Effector memory CD4-positive, alpha-beta T cell (primary cell): ENCODE measurements at regions not wholly inside any gene's neighbourhood (a gene's known extent, or its start where the extent isn't known, plus 50 kb on each side); places are given as distances from the start of the nearest gene placed in this dataset.

Source experiments
- DNase-seq, 3 donors: peaks; one replicate each; pipeline ENCODE4 v3.0.0-alpha.2; 2020
- H3K27ac ChIP-seq: 2 replicates; pipeline ENCODE4 v1.7.0; 2013; ENCODE audit warnings: mild to moderate bottlenecking, low read length, moderate library complexity; ENCODE audit not compliant: insufficient read depth, poor library complexity, severe bottlenecking
- H3K27me3 ChIP-seq: replicated peaks from 2 replicates; pipeline ENCODE4 v1.7.0; 2013; ENCODE audit warnings: mild to moderate bottlenecking, low read length; ENCODE audit not compliant: insufficient read depth, control insufficient read depth, poor library complexity, severe bottlenecking
- H3K36me3 ChIP-seq: 2 replicates; pipeline ENCODE4 v1.7.0; 2013; ENCODE audit warnings: mild to moderate bottlenecking, low read length, moderate library complexity; ENCODE audit not compliant: control insufficient read depth, insufficient read depth
- H3K4me1 ChIP-seq: 2 replicates; pipeline ENCODE4 v1.7.0; 2013; ENCODE audit warnings: low read length, mild to moderate bottlenecking; ENCODE audit not compliant: control insufficient read depth, insufficient read depth, poor library complexity, severe bottlenecking
- H3K4me3 ChIP-seq: 2 replicates; pipeline ENCODE4 v1.7.0; 2013; ENCODE audit warnings: low read length, low read depth, mild to moderate bottlenecking; ENCODE audit not compliant: insufficient read depth, poor library complexity, severe bottlenecking
- H3K9me3 ChIP-seq: 2 replicates; pipeline ENCODE4 v1.7.0; 2013; ENCODE audit warnings: mild to moderate bottlenecking, low read length, moderate library complexity; ENCODE audit not compliant: control insufficient read depth

DNA sequence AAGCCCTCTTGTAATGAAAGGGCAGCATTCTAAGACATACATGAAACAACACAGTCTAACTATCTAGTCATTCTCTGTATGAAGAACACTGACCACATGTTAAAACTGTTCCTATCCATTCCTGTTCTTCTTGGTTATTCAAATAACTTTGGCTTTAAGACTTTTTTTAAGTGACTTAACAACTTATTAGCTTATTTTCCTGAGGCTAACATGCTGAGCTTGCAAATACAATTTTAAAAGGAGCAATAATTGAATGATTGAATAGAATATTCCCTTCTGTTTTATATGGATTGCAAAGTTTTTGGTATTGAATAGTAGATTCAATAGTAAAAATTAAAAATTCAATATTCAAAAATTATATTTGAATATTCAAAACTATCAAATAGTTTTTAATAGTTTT, 92.3 kb downstream of the HTR5A start:
- no peak for DNase-seq
- H3K4me1 ChIP-seq, result no peaks in the 10 kb centered on the region
- no peaks in the 10 kb centered on the region for H3K9me3 ChIP-seq
- no peaks in the 10 kb centered on the region for H3K36me3 ChIP-seq
- no peaks in the 10 kb centered on the region for H3K27me3 ChIP-seq
- no peak overlapping the region for H3K27ac ChIP-seq
- no peak overlapping the region for H3K4me3 ChIP-seq

DNA sequence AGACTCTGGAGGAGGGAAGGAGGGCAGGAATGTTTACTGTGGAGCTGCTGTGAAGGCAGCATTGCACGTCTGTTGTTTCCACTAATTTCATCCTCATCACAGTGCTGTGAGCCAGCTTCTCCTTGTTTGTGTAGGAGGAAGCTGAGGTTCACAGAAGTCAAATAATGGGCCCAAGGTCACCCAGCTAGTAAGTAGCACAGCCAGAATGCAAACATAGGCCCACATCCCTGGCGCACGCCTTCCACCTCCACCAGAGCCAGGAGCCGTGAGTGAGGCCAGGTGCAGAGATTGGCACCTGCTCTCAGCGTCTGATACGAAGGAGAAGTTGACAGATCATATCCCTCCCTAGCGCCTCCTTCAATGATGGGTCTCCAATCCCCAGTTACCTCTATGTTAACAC, 93.6 kb downstream of the HTR5A start:
- no peak for DNase-seq
- H3K4me3 ChIP-seq, result no peak overlapping the region
- no peaks in the 10 kb centered on the region for H3K9me3 ChIP-seq
- no peaks in the 10 kb centered on the region for H3K27me3 ChIP-seq
- no peaks in the 10 kb centered on the region for H3K4me1 ChIP-seq
- H3K36me3 ChIP-seq, result no peaks in the 10 kb centered on the region
- no peak overlapping the region for H3K27ac ChIP-seq

DNA sequence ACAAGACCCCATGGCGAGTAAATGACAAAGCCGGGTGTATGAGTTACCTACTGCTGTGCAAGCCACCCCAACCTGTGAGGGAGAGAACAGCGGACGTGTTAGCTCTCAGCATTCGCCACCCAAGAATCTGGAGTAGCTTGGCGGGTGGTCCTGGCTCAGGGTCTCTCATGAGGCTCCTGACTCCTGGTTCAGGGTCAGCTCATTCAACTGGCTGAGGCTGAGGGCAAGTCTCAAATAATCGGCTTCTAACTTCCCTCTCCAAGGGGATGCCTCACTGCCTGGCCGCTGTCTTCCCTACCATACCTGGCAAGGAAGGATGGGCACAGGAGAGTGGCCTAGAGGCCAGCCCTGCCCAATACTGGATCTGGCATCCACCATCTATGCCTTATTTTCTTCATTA, 94.2 kb downstream of the HTR5A start:
- Histone ChIP-seq H3K27me3 (no peaks in the 10 kb centered on the region), H3K36me3 (no peaks in the 10 kb centered on the region), H3K27ac (no peak overlapping the region), H3K9me3 (no peaks in the 10 kb centered on the region), H3K4me1 (no peaks in the 10 kb centered on the region), H3K4me3 (no peak overlapping the region)
- no peak for DNase-seq

DNA sequence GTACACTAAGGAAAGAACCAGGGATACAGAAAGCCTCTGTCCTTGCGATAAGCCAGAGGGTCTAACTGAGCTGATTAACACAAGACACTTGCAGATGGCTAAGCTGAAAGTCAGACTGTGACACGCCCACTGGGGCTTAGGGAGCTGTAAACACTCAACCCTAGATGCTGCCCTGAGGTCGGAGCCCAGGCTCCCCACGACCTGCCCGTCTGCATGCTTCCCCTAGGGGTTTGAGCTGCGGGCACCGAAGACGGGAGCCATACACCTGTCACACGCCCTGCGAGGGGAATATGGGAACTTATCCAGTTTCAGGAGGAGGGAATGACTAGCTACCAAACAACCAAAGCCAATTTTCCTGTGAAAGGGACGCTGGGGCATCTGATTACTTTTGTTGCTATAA, 96.0 kb downstream of the HTR5A start:
- no peaks in the 10 kb centered on the region for H3K9me3 ChIP-seq
- H3K4me1 ChIP-seq, result no peaks in the 10 kb centered on the region
- H3K4me3 ChIP-seq, result no peak overlapping the region
- DNase-seq, result no peak
- no peak overlapping the region for H3K27ac ChIP-seq
- no peaks in the 10 kb centered on the region for H3K27me3 ChIP-seq
- no peaks in the 10 kb centered on the region for H3K36me3 ChIP-seq

DNA sequence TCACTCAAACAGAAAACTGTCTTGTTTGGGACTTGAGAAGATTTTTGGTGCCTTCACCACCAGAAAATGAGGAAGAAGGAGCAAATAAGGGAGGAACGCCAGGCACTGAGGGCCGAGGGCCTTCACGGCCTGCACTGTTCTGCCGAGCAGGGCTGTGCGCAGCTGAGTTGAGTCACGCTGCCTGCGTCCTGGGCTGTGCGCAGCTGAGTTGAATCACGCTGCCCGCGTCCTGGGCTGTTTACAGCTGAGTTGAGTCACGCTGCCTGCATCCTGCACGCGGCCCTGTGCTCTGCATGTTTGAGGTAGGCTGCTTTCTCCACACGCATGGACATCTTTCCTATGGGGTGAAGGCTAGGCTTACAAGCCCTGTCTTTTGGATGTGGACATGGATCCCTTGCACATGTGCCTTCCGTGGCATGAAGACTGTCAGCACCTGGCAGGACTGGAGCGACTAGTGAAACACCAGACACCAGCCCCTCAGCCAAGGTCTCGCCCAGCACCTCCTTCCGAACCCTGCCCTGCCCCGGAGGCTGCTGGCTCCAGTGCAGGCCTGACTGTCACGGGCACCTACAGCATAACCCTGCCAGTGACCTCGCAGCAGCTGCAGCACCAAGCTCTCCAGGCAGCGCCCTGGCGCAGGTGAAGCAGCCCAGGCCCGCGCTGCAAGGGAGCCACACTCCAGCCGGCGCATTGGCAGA, 96.7 kb downstream of the HTR5A start:
- DNase-seq, result no peak
- H3K4me1 ChIP-seq, result no peaks in the 10 kb centered on the region
- no peaks in the 10 kb centered on the region for H3K36me3 ChIP-seq
- H3K9me3 ChIP-seq, result no peaks in the 10 kb centered on the region
- H3K4me3 ChIP-seq, result no peak overlapping the region
- no peaks in the 10 kb centered on the region for H3K27me3 ChIP-seq
- H3K27ac ChIP-seq, result no peak overlapping the region

DNA sequence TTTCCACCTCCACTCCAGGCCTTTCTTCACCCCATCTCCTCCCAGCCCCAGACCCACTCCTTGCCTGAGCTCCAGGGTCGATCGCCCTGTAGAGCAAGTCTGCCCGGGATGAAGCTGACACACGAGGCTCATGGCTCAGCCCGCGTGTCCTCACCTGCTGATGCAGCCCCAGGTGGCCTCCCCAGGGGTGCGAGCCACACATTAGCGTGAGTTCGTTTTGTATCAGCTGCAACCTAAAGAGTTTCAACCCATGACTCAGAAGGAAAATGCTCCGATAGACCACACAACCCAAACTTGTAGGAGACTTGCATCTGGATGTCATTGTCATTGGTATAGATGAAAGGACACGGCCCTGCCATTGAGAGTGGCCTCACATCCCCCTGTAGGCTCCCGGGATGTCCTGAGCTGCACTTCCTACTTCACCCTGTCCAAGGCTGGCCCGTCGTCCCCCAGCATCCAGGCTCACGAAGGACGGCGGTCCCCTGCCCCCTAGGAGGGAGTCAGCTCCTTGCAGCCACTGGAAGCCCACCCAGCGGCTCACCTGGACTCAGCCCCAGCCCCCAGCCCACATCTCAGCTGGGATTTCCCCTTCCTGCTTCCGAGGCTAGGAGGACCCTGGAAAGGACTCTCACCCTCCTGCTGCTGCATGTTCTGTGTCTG, 97.7 kb downstream of the HTR5A start:
- Histone ChIP-seq H3K27me3 (no peaks in the 10 kb centered on the region), H3K36me3 (no peaks in the 10 kb centered on the region), H3K27ac (no peak overlapping the region), H3K4me3 (no peak overlapping the region), H3K4me1 (no peaks in the 10 kb centered on the region), H3K9me3 (no peaks in the 10 kb centered on the region)
- DNase-seq, result no peak

DNA sequence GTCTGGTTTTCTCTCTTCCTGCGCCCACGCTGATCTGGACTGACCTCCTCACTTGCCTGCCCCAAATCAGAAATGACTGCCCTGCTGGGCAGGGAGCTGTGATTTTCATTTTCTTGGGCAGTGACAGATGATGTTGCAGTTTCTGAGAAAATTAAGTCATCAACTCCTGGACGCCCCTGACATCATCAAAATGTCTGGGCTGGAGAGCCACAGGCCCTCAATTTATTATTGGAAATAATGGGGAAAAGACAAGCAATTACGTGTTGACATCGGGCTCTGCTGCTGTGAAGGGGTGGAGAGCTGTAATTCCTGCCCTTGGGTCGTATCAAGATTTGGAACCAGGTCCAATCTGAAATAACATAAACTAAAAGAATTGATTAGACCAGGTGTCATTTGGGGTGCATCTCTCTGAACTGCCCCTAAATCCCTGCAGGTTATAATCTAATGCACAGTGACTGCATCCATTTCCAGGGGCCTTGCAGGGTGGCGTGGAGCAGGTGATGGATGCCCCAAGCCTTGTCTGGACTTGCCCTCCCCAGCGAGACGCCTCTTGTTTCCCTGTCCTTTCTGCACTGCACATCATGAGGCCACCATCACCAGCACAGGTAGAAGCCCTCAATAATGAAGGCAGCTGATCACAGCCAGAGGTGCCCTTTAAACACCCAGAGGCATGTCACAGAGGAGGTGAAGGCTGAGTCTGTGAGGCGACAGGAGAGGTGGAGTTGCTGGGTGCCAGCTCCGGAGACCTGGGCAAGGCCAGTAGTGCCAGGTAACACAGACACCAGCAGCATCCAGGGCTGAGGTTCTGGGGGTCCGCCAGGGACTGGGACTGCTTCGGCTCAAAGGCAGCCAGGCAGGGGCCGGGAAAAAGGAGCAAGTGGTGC, 98.7 kb downstream of the HTR5A start:
- DNase-seq, result no peak
- H3K4me1 ChIP-seq, result no peaks in the 10 kb centered on the region
- H3K27me3 ChIP-seq, result no peaks in the 10 kb centered on the region
- H3K27ac ChIP-seq, result no peak overlapping the region
- H3K9me3 ChIP-seq, result no peaks in the 10 kb centered on the region
- no peak overlapping the region for H3K4me3 ChIP-seq
- H3K36me3 ChIP-seq, result no peaks in the 10 kb centered on the region

DNA sequence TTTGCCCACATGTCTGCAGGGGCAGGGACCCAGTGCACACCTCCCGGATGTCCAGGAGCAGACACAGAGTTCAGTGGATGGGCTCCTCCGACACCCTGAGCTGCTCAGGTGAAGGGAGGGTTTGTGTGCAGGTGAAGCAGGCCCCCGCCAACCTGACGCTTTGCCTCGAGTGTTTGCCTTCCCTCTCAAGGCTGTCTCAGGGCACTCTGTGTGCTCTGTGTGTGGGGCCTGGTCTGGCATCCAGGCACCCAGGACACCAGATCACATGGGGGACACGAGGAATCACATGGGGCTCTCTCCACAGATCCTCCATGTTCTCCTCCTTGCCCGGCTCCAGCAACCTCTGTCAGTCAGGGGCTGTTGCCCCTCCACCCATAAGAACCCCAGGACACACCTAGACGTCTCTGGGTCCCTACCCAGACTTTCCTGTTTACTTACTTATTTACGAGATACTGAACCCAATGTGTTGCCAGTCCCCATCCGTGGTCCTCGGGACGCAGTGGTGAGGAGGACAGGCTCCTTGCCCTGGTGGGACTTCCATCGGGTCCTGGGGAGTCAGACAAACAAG, 99.5 kb downstream of the HTR5A start:
- H3K4me3 ChIP-seq, result no peak overlapping the region
- no peak for DNase-seq
- no peaks in the 10 kb centered on the region for H3K27me3 ChIP-seq
- H3K36me3 ChIP-seq, result no peaks in the 10 kb centered on the region
- H3K27ac ChIP-seq, result no peak overlapping the region
- no peaks in the 10 kb centered on the region for H3K4me1 ChIP-seq
- no peaks in the 10 kb centered on the region for H3K9me3 ChIP-seq

DNA sequence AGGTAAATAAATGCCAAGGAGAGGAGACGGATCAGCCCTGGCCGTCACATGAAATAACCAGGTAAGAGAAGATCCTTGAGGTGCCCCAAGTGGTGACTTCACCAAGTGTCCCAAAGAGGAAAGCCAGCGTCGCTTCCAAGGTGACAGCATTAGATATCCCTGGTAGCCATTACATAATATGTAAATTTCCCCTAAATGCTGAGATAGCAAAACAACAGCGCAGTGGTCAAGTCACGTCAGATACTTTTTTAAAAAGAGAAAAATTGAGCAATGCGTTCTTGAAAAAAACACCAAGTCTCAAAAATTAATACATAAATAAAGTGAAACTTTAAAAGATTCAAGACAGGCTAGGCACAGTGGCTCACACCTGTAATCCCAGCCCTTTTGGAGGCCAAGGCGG, 100.2 kb downstream of the HTR5A start:
- no peaks in the 10 kb centered on the region for H3K27me3 ChIP-seq
- H3K36me3 ChIP-seq, result no peaks in the 10 kb centered on the region
- no peaks in the 10 kb centered on the region for H3K4me1 ChIP-seq
- no peak for DNase-seq
- no peak overlapping the region for H3K4me3 ChIP-seq
- no peak overlapping the region for H3K27ac ChIP-seq
- no peaks in the 10 kb centered on the region for H3K9me3 ChIP-seq

DNA sequence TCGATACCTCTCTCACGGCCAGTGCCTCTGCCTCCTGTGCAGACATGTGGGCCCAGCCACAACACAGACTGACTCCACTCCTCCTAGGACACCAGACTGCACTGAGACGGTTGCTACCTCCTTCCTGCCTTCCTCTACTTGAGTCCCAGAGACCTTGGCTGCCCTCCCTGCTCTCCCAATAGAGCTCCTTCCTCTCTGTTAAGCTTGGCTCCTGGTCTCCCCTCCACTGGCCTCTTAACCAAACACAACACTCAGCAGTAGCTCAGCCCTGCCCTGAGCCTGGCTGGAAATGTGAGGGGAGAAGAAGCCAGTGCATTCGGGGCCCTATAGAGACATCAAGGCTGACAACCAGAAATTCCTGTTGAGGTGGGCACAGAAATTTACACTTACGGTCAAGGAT, 102.0 kb downstream of the HTR5A start:
- Histone ChIP-seq H3K36me3 (no peaks in the 10 kb centered on the region), H3K4me3 (no peak overlapping the region), H3K4me1 (no peaks in the 10 kb centered on the region), H3K9me3 (no peaks in the 10 kb centered on the region), H3K27ac (no peak overlapping the region), H3K27me3 (no peaks in the 10 kb centered on the region)
- no peak for DNase-seq
